Vagina (tissue), 2 donors: ENCODE measurements at regions not wholly inside any gene's neighbourhood (a gene's known extent, or its start where the extent isn't known, plus 50 kb on each side); places are given as distances from the start of the nearest gene placed in this dataset.

ENCODE experiments used
- DNase-seq, 2 donors: peaks; one replicate each; pipeline ENCODE4 v3.0.0-alpha.2; 2017; ENCODE audit errors: extremely low spot score in 2 of 2
- H3K27ac ChIP-seq: fragments of 200-600 bp; sonication (generic); one replicate; pipeline ENCODE4 v1.5.1; 2019
- H3K27me3 ChIP-seq: fragments of 200-600 bp; sonication (generic); one replicate; pipeline ENCODE4 v1.5.1; 2019
- H3K36me3 ChIP-seq, 2 donors: fragments of 200-600 bp; sonication (generic); one replicate each; pipeline ENCODE4 v1.5.1; 2017 to 2019
- H3K4me1 ChIP-seq: fragments of 200-600 bp; sonication (generic); one replicate; pipeline ENCODE4 v1.5.1; 2019
- H3K4me3 ChIP-seq, 2 donors: fragments of 200-600 bp; sonication (generic); 1 replicate in 1 of 2; 2 replicates in 1 of 2; pipeline ENCODE4 v1.5.1; 2016 to 2019
- H3K9me3 ChIP-seq: fragments of 200-600 bp; sonication (generic); one replicate; pipeline ENCODE4 v1.5.1; 2019
- CTCF ChIP-seq, 3 experiments: fragments of 450-650 bp in 2 of 3; fragments of 200-600 bp in 1 of 3; sonication (generic) in 1 of 3; IDR thresholded peaks; one replicate each; pipeline ENCODE4 v1.5.1; 2017 to 2019; ENCODE audit warnings: antibody characterized with exemption in 3 of 3, mild to moderate bottlenecking in 2 of 3, moderate library complexity in 2 of 3
- POLR2A ChIP-seq, 2 donors: fragments of 450-650 bp; IDR thresholded peaks; one replicate each; pipeline ENCODE4 v1.6.1; 2017; ENCODE audit warnings: antibody characterized with exemption in 2 of 2, mild to moderate bottlenecking in 2 of 2, moderate library complexity in 2 of 2
- POLR2AphosphoS5 ChIP-seq, 2 donors: sonication (generic); formaldehyde crosslinking; IDR thresholded peaks; one replicate each; pipeline ENCODE4 v1.9.0; 2017; ENCODE audit warnings: antibody characterized with exemption in 2 of 2, mild to moderate bottlenecking in 2 of 2, low read depth in 1 of 2; ENCODE audit not compliant: insufficient read depth in 1 of 2
- intact Hi-C: fragments of 100-400 bp; cut with DNase I; formaldehyde crosslinking; loops from one replicate; pipeline ENCODE4 v1.15.1; 2023

- Histone ChIP-seq H3K27me3 (no peaks in the 10 kb centered on the region), H3K4me3 (no peak overlapping the region), H3K36me3 (peaks cover 0 to 5% of the 10 kb centered on the region in 2 donors), H3K4me1 (peaks cover 69% of the 10 kb centered on the region), H3K27ac (no peak overlapping the region), H3K9me3 (no peaks in the 10 kb centered on the region)
- DNase-seq, result no peak
- TF ChIP-seq POLR2AphosphoS5 (IDR thresholded peaks at IDR 0.05; ENCODE audit: insufficient read depth in 1 of 2, low read depth in 1 of 2), result no peak
- TF ChIP-seq POLR2A (IDR thresholded peaks at IDR 0.05), result no peak
- TF ChIP-seq CTCF (IDR thresholded peaks at IDR 0.05), result no peak
- intact Hi-C loops, result no loop called here
Measured at GRCh38 chr7:130948822-130949221, 214.8 kb upstream of the KLF14 start.

GRCh38 chr7:130949550-130949949 is 215.5 kb upstream of the KLF14 start:
- no peak overlapping the region for H3K4me3 ChIP-seq

GRCh38 chr7:130950054-130950453 is 216.0 kb upstream of the KLF14 start:
- Histone ChIP-seq H3K27ac (no peak overlapping the region), H3K9me3 (no peaks in the 10 kb centered on the region), H3K4me1 (peaks cover 56% of the 10 kb centered on the region), H3K36me3 (no peaks in the 10 kb centered on the region), H3K27me3 (no peaks in the 10 kb centered on the region), H3K4me3 (no peak overlapping the region)
- intact Hi-C loops, result loop anchor here (5.0 kb wide), 1 partner anchor 168 kb away; no protein-coding TSS in a partner anchor
- TF ChIP-seq POLR2A (IDR thresholded peaks at IDR 0.05), result no peak
- TF ChIP-seq CTCF (IDR thresholded peaks at IDR 0.05), result no peak
- TF ChIP-seq POLR2AphosphoS5 (IDR thresholded peaks at IDR 0.05; ENCODE audit: insufficient read depth in 1 of 2, low read depth in 1 of 2), result no peak
- no peak for DNase-seq

More at GRCh38 chr7:130949550-130949949, 215.5 kb upstream of the KLF14 start:
- peaks cover 61% of the 10 kb centered on the region for H3K4me1 ChIP-seq
- DNase-seq, result no peak
- intact Hi-C loops, result no loop called here
- TF ChIP-seq CTCF (IDR thresholded peaks at IDR 0.05), result no peak
- no peak for TF ChIP-seq POLR2A (IDR thresholded peaks at IDR 0.05)
- TF ChIP-seq POLR2AphosphoS5 (IDR thresholded peaks at IDR 0.05; ENCODE audit: insufficient read depth in 1 of 2, low read depth in 1 of 2), result no peak
- peaks cover 0 to 3% of the 10 kb centered on the region in 2 donors for H3K36me3 ChIP-seq
- no peaks in the 10 kb centered on the region for H3K9me3 ChIP-seq
- no peaks in the 10 kb centered on the region for H3K27me3 ChIP-seq
- H3K27ac ChIP-seq, result no peak overlapping the region

GRCh38 chr7:130950741-130951140 is 216.7 kb upstream of the KLF14 start:
- Histone ChIP-seq H3K36me3 (no peaks in the 10 kb centered on the region), H3K27me3 (no peaks in the 10 kb centered on the region), H3K27ac (peak overlapping the region; percentile 38), H3K9me3 (no peaks in the 10 kb centered on the region), H3K4me3 (no peak overlapping the region), H3K4me1 (peaks cover 56% of the 10 kb centered on the region)
- no peak for DNase-seq
- no peak for TF ChIP-seq POLR2AphosphoS5 (IDR thresholded peaks at IDR 0.05; ENCODE audit: insufficient read depth in 1 of 2, low read depth in 1 of 2)
- no peak for TF ChIP-seq POLR2A (IDR thresholded peaks at IDR 0.05)
- no peak for TF ChIP-seq CTCF (IDR thresholded peaks at IDR 0.05)
- intact Hi-C loops, result loop anchor here (5.0 kb wide), 1 partner anchor 168 kb away; no protein-coding TSS in a partner anchor

- intact Hi-C loops, result loop anchor here (5.0 kb wide), 1 partner anchor 169 kb away; no protein-coding TSS in a partner anchor
- H3K4me1 ChIP-seq, result peaks cover 58% of the 10 kb centered on the region
- H3K27ac ChIP-seq, result peak overlapping the region; percentile 38
- no peak for DNase-seq
- H3K4me3 ChIP-seq, result no peak overlapping the region
- no peaks in the 10 kb centered on the region for H3K27me3 ChIP-seq
- TF ChIP-seq CTCF (IDR thresholded peaks at IDR 0.05) (no peak), POLR2A (IDR thresholded peaks at IDR 0.05) (no peak), POLR2AphosphoS5 (IDR thresholded peaks at IDR 0.05; ENCODE audit: insufficient read depth in 1 of 2, low read depth in 1 of 2) (peak in 1 of 2 donors; percentile 29)
- H3K9me3 ChIP-seq, result no peaks in the 10 kb centered on the region
- H3K36me3 ChIP-seq, result no peaks in the 10 kb centered on the region
Measured at GRCh38 chr7:130951303-130951975, 217.4 kb upstream of the KLF14 start.
